ENCODE measurements at regions not wholly inside any gene's neighbourhood (a gene's known extent, or its start where the extent isn't known, plus 50 kb on each side); places are given as distances from the start of the nearest gene placed in this dataset.

DNA sequence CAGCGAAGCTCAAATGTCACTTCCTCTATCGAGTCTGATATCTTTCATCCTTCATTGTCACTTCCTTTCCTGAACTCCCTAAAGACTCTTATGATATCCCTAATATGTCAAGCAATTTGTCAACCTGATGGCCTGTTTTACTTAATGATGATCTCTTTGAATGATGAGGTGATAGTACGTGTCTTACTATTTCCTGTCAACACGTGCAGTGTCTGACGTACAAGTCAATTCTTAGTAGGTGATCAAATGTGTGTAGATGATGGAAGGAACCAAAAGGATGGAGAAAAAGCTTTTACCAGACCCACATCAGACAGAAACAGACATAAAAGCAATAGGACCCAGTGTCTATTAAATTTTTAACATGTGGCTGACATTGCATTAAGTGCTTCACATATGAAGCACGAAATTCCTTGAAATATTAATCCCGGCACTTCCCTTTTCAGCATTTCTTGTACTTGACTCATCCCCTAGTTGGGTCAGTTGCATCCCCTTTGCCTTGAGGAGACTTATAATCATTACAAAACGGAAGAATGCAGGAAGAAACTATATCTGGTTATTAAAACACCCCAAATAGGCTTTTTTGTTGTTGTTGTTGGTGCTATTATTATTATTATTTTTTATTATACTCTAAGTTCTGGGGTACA, 108.6 kb upstream of the NYAP2 start:
- FAIRE-seq (no peak), DNase-seq (ENCODE audit: low read depth, low spot score) (no peak)
- CTCF ChIA-PET, result no interaction called here
- Histone ChIP-seq H3K4me2 (ENCODE audit: insufficient read depth, low read length) (no peak overlapping the region), H3K4me1 (ENCODE audit: control insufficient read depth, extremely low read depth, insufficient read depth, low read length) (no peaks in the 10 kb centered on the region), H4K20me1 (replicated peaks; ENCODE audit: control insufficient read depth, extremely low read depth, insufficient read depth, low read length) (no peaks in the 10 kb centered on the region), H3K79me2 (ENCODE audit: control insufficient read depth, insufficient read depth, low read length) (no peaks in the 10 kb centered on the region), H2AFZ (ENCODE audit: low read depth, low read length) (no peak overlapping the region), H3K9me3 (replicated peaks; ENCODE audit: control insufficient read depth, insufficient read depth, low read length) (no peaks in the 10 kb centered on the region), H3K27ac (ENCODE audit: insufficient read depth, low read depth, low read length) (no peak overlapping the region), H3K9ac (replicated peaks; ENCODE audit: extremely low read depth, insufficient read depth, low read length) (no peak overlapping the region), H3K36me3 (ENCODE audit: control insufficient read depth in 2 of 2, extremely low read depth in 1 of 2, insufficient read depth in 2 of 2, low read length in 2 of 2) (no peaks in the 10 kb centered on the region), H3K27me3 (ENCODE audit: control insufficient read depth in 2 of 2, insufficient read depth in 2 of 2, low read length in 2 of 2) (no peaks in the 10 kb centered on the region), H3K4me3 (replicated peaks in 1 of 3; ENCODE audit: insufficient read depth in 1 of 3, low read depth in 1 of 3, low read length in 3 of 3) (no peak overlapping the region), H3K9me1 (replicated peaks; ENCODE audit: control insufficient read depth, extremely low read depth, insufficient read depth, low read length) (no peaks in the 10 kb centered on the region)
- no TSS peak for BruUV-seq (replicated peaks)
- dilution Hi-C loops (cut with MboI; ENCODE audit: extremely low pct_ligation_motif_present, low sequenced_read_pairs) (no loop called here), intact Hi-C loops (cut with micrococcal nuclease) (no loop called here)
- POLR2A ChIA-PET, result no interaction called here
- TF ChIP-seq FOS (IDR thresholded peaks at IDR 0.05; ENCODE audit: borderline replicate concordance, insufficient read depth, low read length) (no peak), POLR2A (IDR thresholded peaks at IDR 0.05; ENCODE audit: low read depth, low read length) (no peak), GATA2 (IDR thresholded peaks at IDR 0.05; ENCODE audit: insufficient read depth, insufficient read length, low read depth, low read length) (no peak), JUN (IDR thresholded peaks at IDR 0.05; ENCODE audit: borderline replicate concordance, insufficient read depth, insufficient read length, low read depth) (no peak), EZH2 (IDR thresholded peaks at IDR 0.05; ENCODE audit: borderline replicate concordance, low read depth, low read length, severe bottlenecking) (no peak), POLR2AphosphoS5 (IDR thresholded peaks at IDR 0.05; ENCODE audit: insufficient read depth, low read depth, low read length) (no peak), MYC (IDR thresholded peaks at IDR 0.05; ENCODE audit: low read depth, low read length) (no peak)
- TF ChIP-seq, protein P1, sequence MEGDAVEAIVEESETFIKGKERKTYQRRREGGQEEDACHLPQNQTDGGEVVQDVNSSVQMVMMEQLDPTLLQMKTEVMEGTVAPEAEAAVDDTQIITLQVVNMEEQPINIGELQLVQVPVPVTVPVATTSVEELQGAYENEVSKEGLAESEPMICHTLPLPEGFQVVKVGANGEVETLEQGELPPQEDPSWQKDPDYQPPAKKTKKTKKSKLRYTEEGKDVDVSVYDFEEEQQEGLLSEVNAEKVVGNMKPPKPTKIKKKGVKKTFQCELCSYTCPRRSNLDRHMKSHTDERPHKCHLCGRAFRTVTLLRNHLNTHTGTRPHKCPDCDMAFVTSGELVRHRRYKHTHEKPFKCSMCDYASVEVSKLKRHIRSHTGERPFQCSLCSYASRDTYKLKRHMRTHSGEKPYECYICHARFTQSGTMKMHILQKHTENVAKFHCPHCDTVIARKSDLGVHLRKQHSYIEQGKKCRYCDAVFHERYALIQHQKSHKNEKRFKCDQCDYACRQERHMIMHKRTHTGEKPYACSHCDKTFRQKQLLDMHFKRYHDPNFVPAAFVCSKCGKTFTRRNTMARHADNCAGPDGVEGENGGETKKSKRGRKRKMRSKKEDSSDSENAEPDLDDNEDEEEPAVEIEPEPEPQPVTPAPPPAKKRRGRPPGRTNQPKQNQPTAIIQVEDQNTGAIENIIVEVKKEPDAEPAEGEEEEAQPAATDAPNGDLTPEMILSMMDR (IDR thresholded peaks at IDR 0.05; ENCODE audit: extremely low read depth in 1 of 2, insufficient read depth in 1 of 2, low read depth in 1 of 2, low read length in 2 of 2), result no peak
- TF ChIP-seq, protein P2, sequence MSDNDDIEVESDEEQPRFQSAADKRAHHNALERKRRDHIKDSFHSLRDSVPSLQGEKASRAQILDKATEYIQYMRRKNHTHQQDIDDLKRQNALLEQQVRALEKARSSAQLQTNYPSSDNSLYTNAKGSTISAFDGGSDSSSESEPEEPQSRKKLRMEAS (IDR thresholded peaks at IDR 0.05; ENCODE audit: insufficient read depth, insufficient read length), result no peak

Data from endothelial cell of umbilical vein (primary cell).